Erythroblast (primary cell): ENCODE measurements at regions not wholly inside any gene's neighbourhood (a gene's known extent, or its start where the extent isn't known, plus 50 kb on each side); places are given as distances from the start of the nearest gene placed in this dataset.

Source experiments
- GATA1 ChIP-seq: IDR thresholded peaks from 2 replicates; pipeline ENCODE4 v1.6.1; 2011; ENCODE audit warnings: low read depth, mild to moderate bottlenecking, control low read depth, low read length, moderate library complexity
- POLR2A ChIP-seq: IDR thresholded peaks from 2 replicates; pipeline ENCODE4 v1.6.1; 2011; ENCODE audit warnings: mild to moderate bottlenecking, low read length

- TF ChIP-seq POLR2A (no peak), GATA1 (no peak)
These were observed 183.2 kb upstream of the SLC39A10 start for GRCh38 chr2:195473862-195474261.
